GM12891 (cell line): ENCODE measurements at regions not wholly inside any gene's neighbourhood (a gene's known extent, or its start where the extent isn't known, plus 50 kb on each side); places are given as distances from the start of the nearest gene placed in this dataset.

Experiments
- PAX5 ChIP-seq: IDR thresholded peaks from 2 replicates; pipeline ENCODE4 v1.6.1; 2011; ENCODE audit warnings: low read length, moderate library complexity, mild to moderate bottlenecking; ENCODE audit not compliant: insufficient read depth, severe bottlenecking
- POLR2A ChIP-seq: IDR thresholded peaks from 2 replicates; pipeline ENCODE4 v1.6.1; 2011; ENCODE audit warnings: low read depth, low read length, control low read depth
- POLR2AphosphoS5 ChIP-seq: IDR thresholded peaks from 2 replicates; pipeline ENCODE4 v1.6.1; 2011; ENCODE audit warnings: low read depth, low read length, control low read depth
- POU2F2 ChIP-seq: IDR thresholded peaks from 2 replicates; pipeline ENCODE4 v1.6.1; 2011; ENCODE audit warnings: low read depth, mild to moderate bottlenecking, control low read depth, low read length, moderate library complexity
- SPI1 ChIP-seq: IDR thresholded peaks from 2 replicates; pipeline ENCODE4 v1.6.1; 2011; ENCODE audit warnings: low read depth, low read length, control low read depth
- TAF1 ChIP-seq: IDR thresholded peaks from 2 replicates; pipeline ENCODE4 v1.6.1; 2011; ENCODE audit warnings: low read depth, low read length, control low read depth

DNA sequence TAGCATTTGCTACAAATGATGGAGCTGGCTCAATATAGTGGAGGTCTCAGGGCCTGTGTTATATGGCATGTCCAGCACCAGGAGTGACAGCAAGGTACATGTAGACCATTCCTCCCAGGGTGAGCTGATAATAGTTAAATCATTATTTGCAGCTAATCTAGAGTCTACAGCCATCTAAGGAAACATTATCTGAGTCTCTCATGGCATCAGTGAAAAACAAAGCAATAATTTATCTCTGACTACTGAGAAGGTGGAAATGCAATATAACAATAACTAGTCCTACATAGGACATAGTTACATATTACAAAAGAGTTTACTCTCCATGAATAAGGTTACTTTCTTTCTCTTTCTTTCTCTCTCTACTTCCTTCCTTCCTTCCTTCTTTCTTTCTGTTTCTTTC, 143.4 kb upstream of the KCNK2 start:
- TF ChIP-seq POLR2A: no peak
- no peak for TF ChIP-seq POLR2AphosphoS5
- TF ChIP-seq TAF1: no peak
- TF ChIP-seq PAX5: no peak
- TF ChIP-seq SPI1: no peak
- TF ChIP-seq POU2F2: no peak
